Hepatocyte (in vitro differentiated cells): ENCODE measurements at regions not wholly inside any gene's neighbourhood (a gene's known extent, or its start where the extent isn't known, plus 50 kb on each side); places are given as distances from the start of the nearest gene placed in this dataset.

Source experiments
- DNase-seq: peaks from one replicate; pipeline ENCODE4 v3.0.0-alpha.2; 2016; ENCODE audit warnings: low spot score
- H2AFZ ChIP-seq: fragments of 200-600 bp; sonication (generic); 2 replicates; pipeline ENCODE4 v1.6.0; 2016; ENCODE audit warnings: antibody characterized with exemption, mild to moderate bottlenecking
- H3K27ac ChIP-seq: fragments of 200-600 bp; sonication (generic); 2 replicates; pipeline ENCODE4 v1.5.1; 2016; ENCODE audit warnings: mild to moderate bottlenecking
- H3K27me3 ChIP-seq: fragments of 200-600 bp; sonication (generic); 2 replicates; pipeline ENCODE4 v1.6.1; 2016
- H3K36me3 ChIP-seq: fragments of 200-600 bp; sonication (generic); replicated peaks from 2 replicates; pipeline ENCODE4 v1.5.1; 2016; ENCODE audit warnings: low read depth; ENCODE audit not compliant: insufficient read depth
- H3K4me1 ChIP-seq: fragments of 200-600 bp; sonication (generic); 2 replicates; pipeline ENCODE4 v1.5.1; 2016; ENCODE audit warnings: mild to moderate bottlenecking, moderate library complexity; ENCODE audit not compliant: insufficient read depth
- H3K4me2 ChIP-seq: fragments of 200-600 bp; sonication (generic); 2 replicates; pipeline ENCODE4 v1.6.0; 2016
- H3K4me3 ChIP-seq: fragments of 200-600 bp; sonication (generic); 2 replicates; pipeline ENCODE4 v1.5.1; 2016; ENCODE audit warnings: mild to moderate bottlenecking
- H3K79me2 ChIP-seq: fragments of 200-600 bp; sonication (generic); 2 replicates; pipeline ENCODE4 v1.6.0; 2017; ENCODE audit warnings: mild to moderate bottlenecking
- H3K9me2 ChIP-seq: fragments of 200-600 bp; sonication (generic); replicated peaks from 2 replicates; pipeline ENCODE4 v1.6.0; 2017; ENCODE audit warnings: mild to moderate bottlenecking; ENCODE audit not compliant: insufficient read depth
- H3K9me3 ChIP-seq: fragments of 200-600 bp; sonication (generic); 2 replicates; pipeline ENCODE4 v1.5.1; 2016; ENCODE audit warnings: low read depth, mild to moderate bottlenecking
- H4K20me1 ChIP-seq: fragments of 200-600 bp; sonication (generic); 2 replicates; pipeline ENCODE4 v1.6.0; 2016; ENCODE audit warnings: mild to moderate bottlenecking; ENCODE audit not compliant: insufficient read depth, poor library complexity, severe bottlenecking
- CTCF ChIP-seq: fragments of 200-600 bp; sonication (generic); IDR thresholded peaks from 2 replicates; pipeline ENCODE4 v1.5.1; 2016; ENCODE audit warnings: antibody characterized with exemption, mild to moderate bottlenecking; ENCODE audit not compliant: poor library complexity
- EZH2 ChIP-seq: fragments of 200-600 bp; sonication (generic); IDR thresholded peaks from 2 replicates; pipeline ENCODE4 v1.6.1; 2016; ENCODE audit warnings: antibody characterized with exemption, mild to moderate bottlenecking, borderline replicate concordance
- EZH2phosphoT487 ChIP-seq: fragments of 200-600 bp; sonication (generic); IDR thresholded peaks from one replicate; pipeline ENCODE4 v1.6.1; 2018; ENCODE audit warnings: antibody characterized with exemption, mild to moderate bottlenecking, low read depth, moderate library complexity; ENCODE audit not compliant: unreplicated experiment, severe bottlenecking
- WGBS: methylation state at CpG from one replicate; pipeline ENCODE4 v1.1.6; 2016; ENCODE audit warnings: low lambda C conversion rate; ENCODE audit errors: missing lambda C conversion rate; 5-methylcytosine and 5-hydroxymethylcytosine counted together

GRCh38 chr4:86449746-86450588, 90.1 kb upstream of the MAPK10 start:
- Histone ChIP-seq H3K27ac (no peak overlapping the region), H3K79me2 (no peaks in the 10 kb centered on the region), H3K9me3 (no peaks in the 10 kb centered on the region), H2AFZ (no peak overlapping the region), H3K9me2 (no peaks in the 10 kb centered on the region), H3K4me2 (peak overlapping the region; percentile 49), H3K4me3 (no peak overlapping the region), H4K20me1 (no peaks in the 10 kb centered on the region), H3K27me3 (no peaks in the 10 kb centered on the region), H3K4me1 (peaks cover 14% of the 10 kb centered on the region), H3K36me3 (no peaks in the 10 kb centered on the region)
- TF ChIP-seq CTCF: no peak
- DNase-seq: no peak
- 72% methylated on average over 5 of the region's 5 CpGs for WGBS

DNA sequence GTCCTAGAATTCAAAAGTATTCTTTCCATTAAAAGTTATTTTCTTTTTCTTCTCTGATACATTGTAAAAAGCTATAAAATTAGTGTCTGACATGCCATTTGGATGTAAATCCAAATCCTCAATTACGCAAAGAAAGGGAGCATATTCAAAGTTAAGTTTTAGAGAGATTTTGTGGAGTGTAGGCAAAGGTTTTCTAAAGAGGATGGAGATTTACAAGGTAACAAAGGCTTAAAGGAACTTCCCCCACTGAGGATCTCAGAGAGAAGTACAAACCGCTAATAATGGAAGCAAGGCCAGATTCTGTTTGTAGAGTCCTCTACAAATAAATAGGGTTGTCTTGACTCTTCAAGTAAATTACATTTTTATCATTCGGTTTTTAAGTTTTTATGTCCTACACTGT, 91.0 kb upstream of the MAPK10 start:
- H3K9me2 ChIP-seq: no peaks in the 10 kb centered on the region
- 46% methylated on average over 3 of the region's 3 CpGs for WGBS
- no peaks in the 10 kb centered on the region for H3K79me2 ChIP-seq
- H3K4me1 ChIP-seq: peaks cover 14% of the 10 kb centered on the region
- H3K27ac ChIP-seq: no peak overlapping the region
- H2AFZ ChIP-seq: no peak overlapping the region
- H3K36me3 ChIP-seq: no peaks in the 10 kb centered on the region
- no peak overlapping the region for H3K4me3 ChIP-seq
- H3K27me3 ChIP-seq: no peaks in the 10 kb centered on the region
- H4K20me1 ChIP-seq: no peaks in the 10 kb centered on the region
- no peaks in the 10 kb centered on the region for H3K9me3 ChIP-seq
- DNase-seq: no peak
- H3K4me2 ChIP-seq: peak overlapping the region; percentile 49
- no peak for TF ChIP-seq EZH2
- TF ChIP-seq EZH2phosphoT487: peak; percentile 65

DNA sequence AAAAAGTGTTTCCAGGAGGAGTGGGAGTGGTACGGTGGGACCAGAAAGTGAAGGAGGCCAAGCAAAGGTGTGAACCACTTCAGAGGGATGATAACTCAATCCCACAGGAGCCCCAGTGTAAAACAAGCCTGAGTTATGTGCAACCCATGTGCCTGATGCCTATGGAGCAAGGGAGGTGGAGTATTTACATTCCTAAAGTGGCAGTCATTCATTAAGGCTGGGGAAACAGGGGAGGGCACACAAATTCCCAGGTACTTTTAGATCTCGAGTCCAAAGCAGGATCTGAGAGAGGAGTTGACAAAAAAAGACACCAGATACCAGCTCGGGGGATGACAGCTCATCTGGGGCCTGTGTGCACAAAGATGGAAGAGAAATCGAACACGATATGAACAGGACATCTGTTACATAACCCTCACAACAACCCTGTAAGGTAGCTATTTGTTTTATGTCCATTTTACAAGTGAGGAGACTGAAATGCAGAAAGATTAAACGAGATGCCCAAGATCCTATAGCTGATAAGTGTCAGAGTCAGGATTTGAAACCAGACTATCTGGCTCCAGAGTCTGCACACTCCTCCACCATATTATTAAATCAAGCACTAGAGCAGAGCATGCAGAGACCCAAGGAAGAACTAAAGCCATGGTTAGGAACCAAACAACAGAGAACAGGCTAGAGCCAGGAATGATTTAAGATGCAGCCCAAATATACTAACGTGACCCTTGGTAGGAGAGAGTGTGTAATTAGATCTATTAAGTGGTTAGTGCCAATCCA, 91.9 kb upstream of the MAPK10 start:
- no peak for DNase-seq
- no peak for TF ChIP-seq CTCF
- TF ChIP-seq EZH2: no peak
- no peak for TF ChIP-seq EZH2phosphoT487
- H3K4me1 ChIP-seq: peaks cover 14% of the 10 kb centered on the region
- no peak overlapping the region for H3K4me3 ChIP-seq
- H3K4me2 ChIP-seq: peak overlapping the region; percentile 49
- no peaks in the 10 kb centered on the region for H4K20me1 ChIP-seq
- H3K27me3 ChIP-seq: no peaks in the 10 kb centered on the region
- H3K9me2 ChIP-seq: no peaks in the 10 kb centered on the region
- H3K36me3 ChIP-seq: no peaks in the 10 kb centered on the region
- H2AFZ ChIP-seq: no peak overlapping the region
- no peaks in the 10 kb centered on the region for H3K79me2 ChIP-seq
- 37% methylated on average over 7 of the region's 7 CpGs for WGBS
- H3K27ac ChIP-seq: peak overlapping the region; percentile 11
- no peaks in the 10 kb centered on the region for H3K9me3 ChIP-seq

DNA sequence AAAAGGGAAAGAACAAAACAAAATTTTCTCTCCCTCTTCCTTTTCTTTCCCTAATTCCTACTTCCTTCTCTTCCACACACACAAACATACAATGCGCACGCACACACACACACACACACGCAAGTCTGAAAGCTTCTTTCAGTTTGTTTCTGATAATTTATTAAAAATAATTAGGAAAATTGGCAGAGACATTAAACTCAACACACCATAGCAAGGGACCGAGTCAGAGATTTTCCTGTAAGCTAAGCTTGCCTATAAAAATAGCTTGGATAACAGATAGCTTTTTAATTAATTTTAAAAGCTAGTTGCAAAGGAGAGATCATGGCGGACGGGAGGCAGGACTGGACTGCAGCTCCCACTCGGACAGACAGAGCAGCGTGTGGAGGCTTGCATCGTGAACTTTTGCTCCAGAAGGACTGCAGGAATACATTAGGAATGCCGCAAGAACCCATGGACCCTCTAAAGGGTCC, 92.6 kb upstream of the MAPK10 start:
- Histone ChIP-seq H3K36me3 (no peaks in the 10 kb centered on the region), H2AFZ (no peak overlapping the region), H3K27me3 (no peaks in the 10 kb centered on the region), H3K79me2 (no peaks in the 10 kb centered on the region), H3K4me2 (peak overlapping the region; percentile 49), H3K9me3 (no peaks in the 10 kb centered on the region), H3K27ac (peak overlapping the region; percentile 46), H3K4me1 (peaks cover 14% of the 10 kb centered on the region), H3K9me2 (no peaks in the 10 kb centered on the region), H4K20me1 (no peaks in the 10 kb centered on the region), H3K4me3 (no peak overlapping the region)
- WGBS: 93% methylated on average over 10 of the region's 10 CpGs
- DNase-seq: no peak
- no peak for TF ChIP-seq EZH2phosphoT487
- no peak for TF ChIP-seq EZH2
- TF ChIP-seq CTCF: no peak
